ENCODE measurements at regions not wholly inside any gene's neighbourhood (a gene's known extent, or its start where the extent isn't known, plus 50 kb on each side); places are given as distances from the start of the nearest gene placed in this dataset.

GRCh38 chr9:73038089-73038509, 85.2 kb upstream of the ALDH1A1 start:
- Histone ChIP-seq H3K36me3 (ENCODE audit: control insufficient read depth, insufficient read depth, low read length) (no peaks in the 10 kb centered on the region), H3K27ac (ENCODE audit: low read depth, low read length, severe bottlenecking) (no peak overlapping the region), H3K4me1 (ENCODE audit: control insufficient read depth, insufficient read depth, low read length, poor library complexity, severe bottlenecking) (peaks cover 21% of the 10 kb centered on the region), H3K9me3 (ENCODE audit: control insufficient read depth, low read length) (no peaks in the 10 kb centered on the region), H3K4me3 (ENCODE audit: extremely low read depth, insufficient read depth, low read length, poor library complexity, severe bottlenecking) (no peak overlapping the region)
- WGBS, 2 experiments (ENCODE audit: insufficient coverage in 2 of 2): 89 to 92% methylated on average over 3 of the region's 4 CpGs

GRCh38 chr9:73037613-73038012, 84.8 kb upstream of the ALDH1A1 start:
- Histone ChIP-seq H3K4me3 (ENCODE audit: extremely low read depth, insufficient read depth, low read length, poor library complexity, severe bottlenecking) (no peak overlapping the region), H3K36me3 (ENCODE audit: control insufficient read depth, insufficient read depth, low read length) (no peaks in the 10 kb centered on the region), H3K9me3 (ENCODE audit: control insufficient read depth, low read length) (no peaks in the 10 kb centered on the region), H3K4me1 (ENCODE audit: control insufficient read depth, insufficient read depth, low read length, poor library complexity, severe bottlenecking) (peaks cover 21% of the 10 kb centered on the region), H3K27ac (ENCODE audit: low read depth, low read length, severe bottlenecking) (no peak overlapping the region)
- 83 to 90% methylated on average over 1 to 2 of the region's 3 CpGs for WGBS, 2 experiments (ENCODE audit: insufficient coverage in 2 of 2)

- Histone ChIP-seq H3K27ac (ENCODE audit: low read depth, low read length, severe bottlenecking) (no peak overlapping the region), H3K4me1 (ENCODE audit: control insufficient read depth, insufficient read depth, low read length, poor library complexity, severe bottlenecking) (peaks cover 16% of the 10 kb centered on the region), H3K4me3 (ENCODE audit: extremely low read depth, insufficient read depth, low read length, poor library complexity, severe bottlenecking) (no peak overlapping the region), H3K9me3 (ENCODE audit: control insufficient read depth, low read length) (no peaks in the 10 kb centered on the region), H3K36me3 (ENCODE audit: control insufficient read depth, insufficient read depth, low read length) (no peaks in the 10 kb centered on the region)
- WGBS, 2 experiments (ENCODE audit: insufficient coverage in 2 of 2): 100% methylated on average over 1 of the region's 2 CpGs
Observed at GRCh38 chr9:73034962-73035361, 82.1 kb upstream of the ALDH1A1 start.

GRCh38 chr9:73031350-73031749, 78.5 kb upstream of the ALDH1A1 start:
- H3K9me3 ChIP-seq (ENCODE audit: control insufficient read depth, low read length): no peaks in the 10 kb centered on the region
- no peaks in the 10 kb centered on the region for H3K4me1 ChIP-seq (ENCODE audit: control insufficient read depth, insufficient read depth, low read length, poor library complexity, severe bottlenecking)
- no peak overlapping the region for H3K27ac ChIP-seq (ENCODE audit: low read depth, low read length, severe bottlenecking)
- H3K36me3 ChIP-seq (ENCODE audit: control insufficient read depth, insufficient read depth, low read length): no peaks in the 10 kb centered on the region
- no peak overlapping the region for H3K4me3 ChIP-seq (ENCODE audit: extremely low read depth, insufficient read depth, low read length, poor library complexity, severe bottlenecking)
- 71 to 86% methylated on average over 1 of the region's 1 CpG for WGBS, 2 experiments (ENCODE audit: insufficient coverage in 2 of 2)

GRCh38 chr9:73030370-73031030, 77.6 kb upstream of the ALDH1A1 start:
- H3K27ac ChIP-seq (ENCODE audit: low read depth, low read length, severe bottlenecking): no peak overlapping the region
- H3K4me3 ChIP-seq (ENCODE audit: extremely low read depth, insufficient read depth, low read length, poor library complexity, severe bottlenecking): no peak overlapping the region
- H3K4me1 ChIP-seq (ENCODE audit: control insufficient read depth, insufficient read depth, low read length, poor library complexity, severe bottlenecking): no peaks in the 10 kb centered on the region
- H3K36me3 ChIP-seq (ENCODE audit: control insufficient read depth, insufficient read depth, low read length): no peaks in the 10 kb centered on the region
- 100% methylated on average over 1 of the region's 5 CpGs for WGBS, 2 experiments (ENCODE audit: insufficient coverage in 2 of 2)
- no peaks in the 10 kb centered on the region for H3K9me3 ChIP-seq (ENCODE audit: control insufficient read depth, low read length)

- Histone ChIP-seq H3K4me1 (ENCODE audit: control insufficient read depth, insufficient read depth, low read length, poor library complexity, severe bottlenecking) (no peaks in the 10 kb centered on the region), H3K4me3 (ENCODE audit: extremely low read depth, insufficient read depth, low read length, poor library complexity, severe bottlenecking) (no peak overlapping the region), H3K27ac (ENCODE audit: low read depth, low read length, severe bottlenecking) (no peak overlapping the region), H3K9me3 (ENCODE audit: control insufficient read depth, low read length) (no peaks in the 10 kb centered on the region), H3K36me3 (ENCODE audit: control insufficient read depth, insufficient read depth, low read length) (no peaks in the 10 kb centered on the region)
Observed at GRCh38 chr9:73029346-73029745, 76.5 kb upstream of the ALDH1A1 start.

- Histone ChIP-seq H3K27ac (ENCODE audit: low read depth, low read length, severe bottlenecking) (no peak overlapping the region), H3K9me3 (ENCODE audit: control insufficient read depth, low read length) (no peaks in the 10 kb centered on the region), H3K4me1 (ENCODE audit: control insufficient read depth, insufficient read depth, low read length, poor library complexity, severe bottlenecking) (no peaks in the 10 kb centered on the region), H3K36me3 (ENCODE audit: control insufficient read depth, insufficient read depth, low read length) (no peaks in the 10 kb centered on the region), H3K4me3 (ENCODE audit: extremely low read depth, insufficient read depth, low read length, poor library complexity, severe bottlenecking) (no peak overlapping the region)
- 96% methylated on average over 4 of the region's 5 CpGs; no CpG with 5 or more reads in 1 of the 2 experiments for WGBS, 2 experiments (ENCODE audit: insufficient coverage in 2 of 2)
Observed at GRCh38 chr9:73026375-73026774, 73.5 kb upstream of the ALDH1A1 start.

- Histone ChIP-seq H3K9me3 (ENCODE audit: control insufficient read depth, low read length) (no peaks in the 10 kb centered on the region), H3K36me3 (ENCODE audit: control insufficient read depth, insufficient read depth, low read length) (no peaks in the 10 kb centered on the region), H3K27ac (ENCODE audit: low read depth, low read length, severe bottlenecking) (no peak overlapping the region), H3K4me3 (ENCODE audit: extremely low read depth, insufficient read depth, low read length, poor library complexity, severe bottlenecking) (no peak overlapping the region), H3K4me1 (ENCODE audit: control insufficient read depth, insufficient read depth, low read length, poor library complexity, severe bottlenecking) (no peaks in the 10 kb centered on the region)
- WGBS, 2 experiments (ENCODE audit: insufficient coverage in 2 of 2): 78 to 100% methylated on average over 1 of the region's 6 CpGs
Observed at GRCh38 chr9:73024601-73025034, 71.8 kb upstream of the ALDH1A1 start.

GRCh38 chr9:73023025-73023541, 70.2 kb upstream of the ALDH1A1 start:
- H3K4me1 ChIP-seq (ENCODE audit: control insufficient read depth, insufficient read depth, low read length, poor library complexity, severe bottlenecking): no peaks in the 10 kb centered on the region
- H3K9me3 ChIP-seq (ENCODE audit: control insufficient read depth, low read length): no peaks in the 10 kb centered on the region
- no peaks in the 10 kb centered on the region for H3K36me3 ChIP-seq (ENCODE audit: control insufficient read depth, insufficient read depth, low read length)
- H3K4me3 ChIP-seq (ENCODE audit: extremely low read depth, insufficient read depth, low read length, poor library complexity, severe bottlenecking): no peak overlapping the region
- WGBS, 2 experiments (ENCODE audit: insufficient coverage in 2 of 2): 7 to 21% methylated on average over 6 to 7 of the region's 7 CpGs
- H3K27ac ChIP-seq (ENCODE audit: low read depth, low read length, severe bottlenecking): no peak overlapping the region

- no peaks in the 10 kb centered on the region for H3K36me3 ChIP-seq (ENCODE audit: control insufficient read depth, insufficient read depth, low read length)
- no peaks in the 10 kb centered on the region for H3K4me1 ChIP-seq (ENCODE audit: control insufficient read depth, insufficient read depth, low read length, poor library complexity, severe bottlenecking)
- WGBS, 2 experiments (ENCODE audit: insufficient coverage in 2 of 2): no CpG with 5 or more reads among the region's 2 CpGs
- no peak overlapping the region for H3K27ac ChIP-seq (ENCODE audit: low read depth, low read length, severe bottlenecking)
- no peak overlapping the region for H3K4me3 ChIP-seq (ENCODE audit: extremely low read depth, insufficient read depth, low read length, poor library complexity, severe bottlenecking)
- H3K9me3 ChIP-seq (ENCODE audit: control insufficient read depth, low read length): no peaks in the 10 kb centered on the region
Observed at GRCh38 chr9:73022353-73022752, 69.5 kb upstream of the ALDH1A1 start.

GRCh38 chr9:73020877-73021276, 68.0 kb upstream of the ALDH1A1 start:
- WGBS, 2 experiments (ENCODE audit: insufficient coverage in 2 of 2): no CpG with 5 or more reads among the region's 3 CpGs
- H3K4me1 ChIP-seq (ENCODE audit: control insufficient read depth, insufficient read depth, low read length, poor library complexity, severe bottlenecking): no peaks in the 10 kb centered on the region

More at GRCh38 chr9:73020877-73021276, 68.0 kb upstream of the ALDH1A1 start:
- no peaks in the 10 kb centered on the region for H3K9me3 ChIP-seq (ENCODE audit: control insufficient read depth, low read length)
- H3K4me3 ChIP-seq (ENCODE audit: extremely low read depth, insufficient read depth, low read length, poor library complexity, severe bottlenecking): no peak overlapping the region
- no peaks in the 10 kb centered on the region for H3K36me3 ChIP-seq (ENCODE audit: control insufficient read depth, insufficient read depth, low read length)
- no peak overlapping the region for H3K27ac ChIP-seq (ENCODE audit: low read depth, low read length, severe bottlenecking)

Measured in mesodermal cell (in vitro differentiated cells).